Epithelial cell of proximal tubule (primary cell): ENCODE measurements at regions not wholly inside any gene's neighbourhood (a gene's known extent, or its start where the extent isn't known, plus 50 kb on each side); places are given as distances from the start of the nearest gene placed in this dataset.

Source experiments
- DNase-seq: peaks from one replicate; pipeline ENCODE4 v3.0.0-alpha.2; 2011; ENCODE audit warnings: low read depth
- H3K4me3 ChIP-seq: 2 replicates; pipeline ENCODE4 v1.5.1; 2011; ENCODE audit warnings: low read depth, mild to moderate bottlenecking, low read length
- CTCF ChIP-seq: conservative IDR thresholded peaks from 2 replicates; pipeline ENCODE4 v1.5.1; 2012; ENCODE audit warnings: low read depth, mild to moderate bottlenecking, low read length

GRCh38 chr12:19801941-19802340 is 362.6 kb downstream of the AEBP2 start:
- TF ChIP-seq CTCF: no peak
- H3K4me3 ChIP-seq: no peak overlapping the region
- no peak for DNase-seq

- DNase-seq: no peak
- H3K4me3 ChIP-seq: no peak overlapping the region
- TF ChIP-seq CTCF: no peak
Observed at GRCh38 chr12:19802915-19803314, 363.6 kb downstream of the AEBP2 start.

- TF ChIP-seq CTCF: no peak
- H3K4me3 ChIP-seq: no peak overlapping the region
- DNase-seq: no peak
Observed at GRCh38 chr12:19804737-19805136, 365.4 kb downstream of the AEBP2 start.

GRCh38 chr12:19808371-19808770 is 369.1 kb downstream of the AEBP2 start:
- TF ChIP-seq CTCF: no peak
- DNase-seq: no peak
- H3K4me3 ChIP-seq: no peak overlapping the region

- no peak overlapping the region for H3K4me3 ChIP-seq
- no peak for TF ChIP-seq CTCF
- DNase-seq: no peak
Observed at GRCh38 chr12:19810213-19810612, 370.9 kb downstream of the AEBP2 start.

- TF ChIP-seq CTCF: no peak
- no peak overlapping the region for H3K4me3 ChIP-seq
- DNase-seq: no peak
Observed at GRCh38 chr12:19811922-19812321, 372.6 kb downstream of the AEBP2 start.

- TF ChIP-seq CTCF: no peak
- no peak for DNase-seq
- H3K4me3 ChIP-seq: no peak overlapping the region
Observed at GRCh38 chr12:19819231-19819630, 379.9 kb downstream of the AEBP2 start.
